NCI-H82 (cell line): ENCODE measurements at regions not wholly inside any gene's neighbourhood (a gene's known extent, or its start where the extent isn't known, plus 50 kb on each side); places are given as distances from the start of the nearest gene placed in this dataset.

Source experiments
- DNase-seq: peaks from one replicate; lab custom pipeline; 2025; lab: John Stamatoyannopoulos, UW

DNA sequence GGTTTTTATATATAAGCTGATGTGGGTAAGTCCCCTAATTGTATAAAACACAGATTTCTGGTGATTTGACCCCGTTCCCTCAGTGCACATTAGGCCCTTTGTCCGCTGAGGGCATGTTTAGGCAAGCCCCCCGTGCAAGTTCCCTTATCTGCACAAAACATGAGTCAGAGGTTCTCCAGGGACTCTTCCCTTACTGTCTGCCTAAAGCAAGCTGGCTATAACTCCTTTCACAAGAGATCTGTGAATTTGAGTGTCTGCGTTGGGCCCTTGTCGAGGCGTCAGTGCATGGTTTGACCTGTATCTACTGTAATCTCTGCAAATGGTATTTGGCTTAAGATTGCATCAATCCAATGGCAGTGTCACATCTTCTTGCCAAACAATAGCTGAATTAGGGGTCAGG is 712.8 kb downstream of the CDH8 start:
- no peak for DNase-seq

DNA sequence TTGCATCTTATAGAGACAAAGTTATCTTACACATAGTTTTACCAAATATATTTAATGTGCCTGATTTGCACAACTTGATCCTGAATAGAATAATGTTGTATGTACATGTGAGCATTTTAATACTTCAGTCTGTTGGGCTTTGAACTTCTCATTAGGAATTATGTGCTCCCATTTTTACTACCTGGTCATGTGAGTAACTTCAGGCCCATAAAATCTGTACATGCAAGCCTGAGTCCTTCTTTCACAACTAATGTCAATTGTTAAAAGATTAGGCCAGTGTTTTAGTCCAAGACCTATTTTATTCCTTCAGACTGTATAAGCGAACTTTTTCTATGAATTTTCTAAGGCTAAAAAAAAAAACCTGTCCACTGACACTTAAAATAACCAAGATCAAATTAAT is 715.4 kb downstream of the CDH8 start:
- DNase-seq, result no peak

GRCh38 chr16:61313931-61314330 is 722.3 kb downstream of the CDH8 start:
- DNase-seq, result peak; percentile 79

DNA sequence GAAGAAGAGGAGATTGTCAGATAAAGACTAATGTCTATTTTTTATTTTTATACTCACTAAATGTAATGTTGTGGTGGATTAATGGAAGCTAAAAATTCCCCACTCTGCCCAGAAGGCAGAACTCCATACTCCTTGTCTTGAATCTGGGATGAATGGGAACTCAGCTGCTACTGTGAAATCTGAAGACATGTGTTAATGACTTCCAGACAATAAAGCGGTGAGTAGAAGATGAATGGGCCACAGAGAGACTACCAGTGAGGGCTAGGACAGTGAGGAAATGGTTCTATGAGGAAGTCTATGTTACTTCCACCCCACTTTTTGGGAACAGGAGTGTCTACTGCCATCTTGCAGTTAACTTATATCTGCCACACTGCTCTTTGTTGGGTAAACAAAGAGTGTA is 726.9 kb downstream of the CDH8 start:
- no peak for DNase-seq

DNA sequence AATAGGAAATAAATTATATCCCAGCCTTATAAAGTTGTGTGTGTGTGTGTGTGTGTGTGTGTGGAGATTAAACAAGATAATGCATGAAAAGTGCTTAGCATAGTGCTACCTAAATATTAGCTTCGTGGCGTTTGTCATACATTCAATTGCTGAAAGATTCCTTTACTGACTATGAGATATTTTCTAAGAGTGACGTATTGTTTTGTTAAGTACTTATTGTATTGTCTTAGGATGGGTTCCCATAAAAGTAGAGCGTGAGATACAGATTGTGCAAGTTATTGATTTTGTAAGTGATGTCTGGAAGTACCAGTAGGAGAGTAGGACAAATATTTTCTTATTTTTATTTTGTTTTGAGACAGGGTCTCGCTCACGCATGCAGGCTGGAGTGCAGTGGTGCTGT is 730.0 kb downstream of the CDH8 start:
- no peak for DNase-seq

DNA sequence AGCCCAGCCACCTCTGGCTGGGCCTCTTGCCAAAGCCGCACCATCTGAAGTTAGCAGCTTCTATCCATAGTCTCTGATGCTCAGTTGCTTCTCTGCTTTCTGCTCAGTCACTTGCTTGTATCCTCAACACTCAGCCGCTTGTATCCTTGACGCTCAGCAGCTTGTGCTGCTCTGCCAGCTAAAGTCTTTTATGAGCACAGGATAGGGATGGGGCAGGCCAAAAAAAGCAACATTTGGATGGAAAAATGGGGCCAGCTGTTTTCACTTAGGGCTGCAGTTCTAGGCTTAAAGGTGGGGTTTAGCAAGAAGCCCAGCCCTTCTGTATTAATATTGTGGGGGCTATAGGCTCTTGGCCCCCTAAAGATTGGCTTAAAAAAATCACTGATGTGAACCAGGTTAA is 739.4 kb downstream of the CDH8 start:
- DNase-seq, result no peak

- no peak for DNase-seq
These were observed 739.9 kb downstream of the CDH8 start for GRCh38 chr16:61296305-61296704.

DNA sequence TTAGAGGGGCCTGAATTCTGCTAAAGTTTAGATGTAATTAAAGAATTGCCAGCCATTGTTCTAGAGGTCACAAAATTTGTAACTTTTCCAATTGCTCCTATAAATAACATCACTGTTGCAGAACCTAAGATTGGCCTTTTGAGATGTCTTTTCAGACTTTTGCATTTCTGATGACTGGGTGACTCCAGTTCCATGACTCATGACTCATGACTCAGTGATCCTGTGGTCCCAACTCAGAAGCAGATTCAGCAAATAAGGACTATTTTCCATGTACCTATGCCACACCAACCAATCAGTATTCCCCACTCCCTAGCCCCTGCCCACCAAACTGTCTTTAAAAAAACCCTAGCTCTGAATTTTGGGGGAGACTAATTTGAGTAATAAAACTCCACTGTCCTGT is 740.9 kb downstream of the CDH8 start:
- DNase-seq, result no peak

DNA sequence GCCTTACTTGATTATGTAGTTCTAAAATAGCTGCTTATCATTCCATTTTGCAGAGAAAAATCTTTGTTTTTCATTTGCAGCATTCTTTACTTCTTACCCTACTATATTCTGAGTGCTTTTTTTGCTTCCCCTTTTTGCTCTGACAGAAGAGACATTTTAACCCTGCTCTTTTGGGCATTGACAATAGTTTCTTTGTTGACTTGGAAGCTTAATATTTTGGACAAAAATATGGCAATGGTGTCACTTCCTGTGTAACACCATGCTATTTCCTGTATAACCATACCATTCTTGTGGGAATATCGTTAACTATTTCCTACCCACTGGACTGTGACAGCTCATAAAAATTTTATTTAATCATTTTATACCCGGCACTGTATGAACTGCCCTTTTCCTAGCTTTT is 747.1 kb downstream of the CDH8 start:
- no peak for DNase-seq

DNA sequence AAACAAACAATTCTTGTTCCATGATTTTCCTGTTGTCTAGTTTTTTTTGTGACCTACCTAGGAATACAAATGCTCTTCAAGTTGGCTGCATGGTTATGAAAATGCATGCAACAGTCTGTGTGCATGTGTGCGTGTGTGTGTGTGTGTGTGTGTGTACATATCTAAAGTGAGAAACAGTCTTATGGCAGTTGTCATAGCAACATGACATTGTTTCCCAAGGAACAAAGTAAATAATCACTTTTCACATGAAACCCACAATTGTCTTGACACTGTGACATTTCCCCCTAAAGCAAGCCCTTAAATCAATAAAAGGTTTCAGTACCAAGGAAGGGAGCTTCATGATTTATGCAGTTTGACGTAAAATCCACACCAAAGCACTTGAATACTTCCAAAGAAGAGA is 758.4 kb downstream of the CDH8 start:
- DNase-seq, result no peak

DNA sequence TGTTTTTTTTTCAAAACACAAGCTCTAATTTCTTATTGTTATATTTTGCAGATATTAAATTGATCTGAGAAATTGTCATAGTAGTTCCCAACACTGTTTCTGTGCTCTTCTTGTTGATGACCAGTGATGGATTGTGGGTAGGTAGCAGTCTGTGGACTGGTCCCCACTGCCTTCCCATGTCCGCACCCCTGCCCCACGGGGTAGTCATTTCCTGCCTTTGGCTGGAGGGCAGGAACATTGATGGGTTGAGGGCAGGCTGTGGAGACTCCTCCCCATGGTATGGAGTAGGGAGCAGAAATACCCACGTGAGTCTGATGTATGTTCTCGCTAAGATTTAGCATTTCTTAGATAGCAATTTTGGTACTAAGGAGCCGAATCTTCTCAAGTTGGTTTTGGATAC is 762.0 kb downstream of the CDH8 start:
- no peak for DNase-seq

GRCh38 chr16:61270726-61271125 is 765.5 kb downstream of the CDH8 start:
- no peak for DNase-seq

DNA sequence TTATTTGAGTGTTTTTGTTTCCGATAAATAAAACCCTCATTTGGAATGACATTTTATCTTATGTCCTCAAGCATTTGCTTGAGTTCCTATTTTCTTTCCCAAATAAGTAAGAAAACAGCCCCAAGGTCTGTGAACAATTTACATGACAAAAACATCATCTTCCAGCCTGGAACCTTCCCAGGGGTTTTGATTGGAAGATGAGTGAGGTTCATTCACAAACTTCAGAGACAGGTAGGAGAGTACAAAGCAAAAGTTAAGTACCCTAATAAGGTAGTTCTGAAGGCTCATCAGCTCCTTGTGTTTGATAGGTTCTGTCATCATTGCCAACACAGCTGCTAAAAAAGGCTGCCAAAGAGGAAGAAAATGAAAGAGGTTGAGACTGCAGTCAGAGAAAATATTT is 772.8 kb downstream of the CDH8 start:
- DNase-seq, result peak; percentile 1

DNA sequence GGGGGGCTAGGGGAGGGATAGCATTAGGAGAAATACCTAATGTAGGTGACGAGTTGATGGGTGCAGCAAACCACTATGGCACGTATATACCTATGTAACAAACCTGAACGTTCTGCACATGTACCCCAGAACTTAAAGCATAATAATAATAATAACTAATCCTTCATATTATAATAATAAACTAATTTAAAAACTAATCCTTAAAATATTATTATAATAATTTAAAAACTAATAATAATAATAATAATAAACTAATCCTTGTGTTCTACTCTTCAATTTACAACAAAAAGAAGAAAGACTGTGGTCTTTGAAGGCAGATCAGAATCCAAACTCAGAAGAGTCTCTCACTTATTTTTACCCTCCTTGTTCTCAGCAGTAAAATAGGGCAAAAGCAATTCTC is 774.9 kb downstream of the CDH8 start:
- DNase-seq, result no peak

DNA sequence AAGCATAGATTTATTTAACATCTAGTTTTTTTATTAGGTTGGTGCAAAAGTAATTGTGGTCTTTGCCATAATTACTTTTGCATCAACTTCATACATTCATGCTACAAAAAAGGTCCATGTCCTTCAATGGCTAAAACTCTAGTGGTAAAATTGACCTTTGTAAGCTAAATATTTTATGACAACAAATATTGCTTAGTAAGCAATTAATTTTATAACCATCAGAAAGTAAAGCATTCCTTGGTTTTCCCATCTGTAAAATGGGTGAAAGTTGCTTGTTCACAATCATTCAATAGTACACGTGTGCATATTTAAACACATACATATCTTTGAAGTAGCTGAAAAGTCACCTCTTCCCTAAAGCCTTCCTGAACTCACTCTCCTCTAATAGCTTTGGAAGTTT is 789.6 kb downstream of the CDH8 start:
- no peak for DNase-seq

DNA sequence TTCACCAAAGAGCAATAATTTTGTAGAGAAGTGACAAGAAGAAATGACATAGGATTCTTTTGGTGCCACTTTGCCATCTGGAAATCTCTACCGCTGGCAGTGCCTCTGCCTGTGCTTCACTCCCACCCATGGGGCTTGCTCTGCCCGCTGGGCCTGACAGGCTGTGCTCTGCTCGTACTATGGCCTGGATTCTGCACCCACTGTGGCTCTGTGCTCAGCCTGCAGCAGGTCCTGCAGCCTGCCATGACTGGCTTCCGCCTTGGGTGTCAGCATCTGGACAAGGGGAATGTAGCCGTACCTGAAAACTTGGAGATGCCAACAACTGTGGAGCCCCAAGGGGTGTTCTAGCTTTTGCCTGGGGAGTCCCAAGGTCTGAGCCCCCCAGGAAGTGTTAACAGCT is 792.3 kb downstream of the CDH8 start:
- DNase-seq, result no peak

- no peak for DNase-seq
These were observed 798.3 kb downstream of the CDH8 start for GRCh38 chr16:61237884-61238485.

DNA sequence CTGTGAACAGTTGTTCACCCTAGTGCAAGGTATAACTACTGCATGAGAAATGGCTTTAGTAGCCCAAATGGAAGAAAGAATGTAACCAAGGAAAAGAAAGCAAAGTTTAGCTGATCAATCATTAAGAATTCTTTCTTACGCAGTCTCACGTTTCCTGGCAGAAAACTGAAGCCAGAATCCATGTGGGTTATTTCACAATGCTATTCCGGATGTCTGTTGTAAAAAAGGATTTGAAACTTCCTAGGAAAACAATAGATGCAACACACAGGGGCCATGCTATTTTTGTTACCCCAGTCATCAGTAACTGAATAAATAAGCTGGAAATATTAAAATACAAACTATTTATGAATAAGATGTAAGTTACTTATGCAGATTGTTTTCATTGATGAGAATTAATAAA is 802.5 kb downstream of the CDH8 start:
- no peak for DNase-seq

DNA sequence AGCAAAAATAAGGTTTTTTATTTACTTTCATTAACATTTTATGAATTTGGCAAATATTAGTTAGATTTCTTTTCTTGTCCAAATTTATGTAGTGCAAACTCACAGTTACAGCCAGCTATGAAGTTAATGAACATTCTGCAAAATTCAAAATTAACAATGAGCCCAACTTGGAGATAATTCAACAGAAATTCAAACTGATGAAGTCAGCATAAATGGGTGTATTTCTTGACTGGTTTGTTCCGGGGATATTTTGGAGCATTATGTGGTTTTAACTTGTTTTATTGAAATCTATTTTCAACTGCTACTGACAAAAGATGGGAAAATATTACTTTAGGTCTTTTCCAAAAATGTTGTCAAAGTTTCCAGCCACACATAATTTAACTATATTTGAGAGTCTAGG is 807.9 kb downstream of the CDH8 start:
- DNase-seq, result no peak

GRCh38 chr16:61215605-61216004 is 820.6 kb downstream of the CDH8 start:
- DNase-seq, result no peak

DNA sequence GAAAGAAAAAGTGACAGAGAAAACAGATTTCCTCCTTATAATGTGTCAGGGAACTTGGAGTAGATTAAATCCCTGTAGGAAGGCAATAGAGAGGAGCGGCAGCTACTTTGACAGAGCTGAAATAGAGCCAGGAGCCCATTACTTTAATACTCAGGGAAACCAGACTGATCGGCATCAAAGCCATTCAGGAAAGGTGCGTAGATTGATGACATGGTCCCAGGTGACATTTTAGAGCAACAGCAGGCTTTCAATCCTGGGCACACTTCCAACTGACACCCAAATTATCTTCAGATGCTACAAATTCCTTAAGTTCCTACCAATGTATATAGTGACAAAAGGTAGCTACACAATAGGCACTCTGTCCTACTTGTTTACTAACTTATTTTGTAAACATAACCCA is 821.5 kb downstream of the CDH8 start:
- DNase-seq, result no peak

DNA sequence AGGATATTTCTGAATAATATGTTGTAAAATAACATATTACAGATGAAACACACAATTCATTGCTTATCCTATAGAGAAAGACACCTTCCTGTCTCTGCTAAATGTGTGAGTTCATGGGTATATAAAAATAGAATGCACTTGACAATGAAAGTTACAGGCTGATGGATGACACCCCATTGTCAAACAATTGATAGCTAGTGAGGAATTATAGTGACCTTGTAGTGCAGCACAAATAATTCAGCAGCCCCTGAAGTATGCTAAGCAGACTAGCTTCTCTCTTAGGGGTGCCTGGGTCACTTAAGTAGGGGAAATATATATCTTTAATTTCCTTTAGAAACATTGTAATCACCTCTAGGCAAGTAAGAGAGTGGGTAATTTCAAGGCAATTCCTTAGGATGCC is 826.2 kb downstream of the CDH8 start:
- DNase-seq, result no peak

GRCh38 chr16:61195006-61195405 is 841.2 kb downstream of the CDH8 start:
- no peak for DNase-seq

DNA sequence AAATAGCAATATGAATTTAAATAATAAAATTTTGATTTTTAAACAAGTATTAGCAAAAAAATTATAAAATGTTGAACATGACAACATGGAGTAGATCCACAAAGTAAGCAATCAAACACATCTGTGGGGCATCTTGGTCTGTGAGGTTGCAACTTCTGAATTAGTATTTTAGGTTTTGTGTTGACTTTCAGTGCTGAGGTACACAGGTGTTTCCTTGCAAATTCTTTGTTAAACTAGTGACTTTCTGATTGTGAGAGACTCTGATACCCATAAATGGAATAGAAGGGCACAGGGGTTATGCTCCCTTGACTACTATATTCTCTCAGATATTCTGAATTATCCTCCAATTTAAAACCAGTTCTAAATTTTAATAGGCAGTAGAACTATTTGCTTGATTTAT is 841.7 kb downstream of the CDH8 start:
- no peak for DNase-seq

GRCh38 chr16:61182391-61182790 is 853.8 kb downstream of the CDH8 start:
- no peak for DNase-seq
